Uterus (tissue), 3 donors: ENCODE measurements at regions not wholly inside any gene's neighbourhood (a gene's known extent, or its start where the extent isn't known, plus 50 kb on each side); places are given as distances from the start of the nearest gene placed in this dataset.
"Not testable (repeated sequence)": the region's sequence is repeated elsewhere in the genome, so short reads cannot be mapped to it uniquely, and the experiment has no call there.

Source experiments
- DNase-seq, 2 donors: peaks; one replicate each; pipeline ENCODE4 v3.0.0-alpha.2; 2019 to 2020
- H3K27ac ChIP-seq, 2 donors: fragments of 200-600 bp; sonication (generic); 1 replicate in 1 of 2; 2 replicates in 1 of 2; pipeline ENCODE4 v1.5.1; 2016 to 2018
- H3K27me3 ChIP-seq, 2 donors: fragments of 200-600 bp; sonication (generic); one replicate each; pipeline ENCODE4 v1.5.1; 2018 to 2019; ENCODE audit warnings: control low read depth in 1 of 2
- H3K36me3 ChIP-seq, 2 donors: fragments of 200-600 bp; sonication (generic); one replicate each; pipeline ENCODE4 v1.5.1; 2019; ENCODE audit warnings: control low read depth in 1 of 2
- H3K4me1 ChIP-seq, 2 donors: fragments of 200-600 bp; sonication (generic); one replicate each; pipeline ENCODE4 v1.5.1; 2018 to 2019; ENCODE audit warnings: control low read depth in 1 of 2
- H3K4me3 ChIP-seq, 2 donors: fragments of 200-600 bp; sonication (generic); 1 replicate in 1 of 2; 2 replicates in 1 of 2; pipeline ENCODE4 v1.5.1; 2018 to 2019; ENCODE audit warnings: mild to moderate bottlenecking in 1 of 2
- H3K9me3 ChIP-seq, 2 donors: fragments of 200-600 bp; sonication (generic); one replicate each; pipeline ENCODE4 v1.5.1; 2019; ENCODE audit warnings: control low read depth in 1 of 2
- POLR2A ChIP-seq, 2 donors: fragments of 450-650 bp; IDR thresholded peaks; one replicate each; pipeline ENCODE4 v1.6.1; 2016; ENCODE audit warnings: antibody characterized with exemption in 2 of 2, mild to moderate bottlenecking in 1 of 2, moderate library complexity in 1 of 2
- intact Hi-C: fragments of 100-400 bp; cut with DNase I; formaldehyde crosslinking; loops from one replicate; pipeline ENCODE4 v1.15.1; 2023; ENCODE audit warnings: low total_unique reads
- TF ChIP-seq, protein P1 (sequence below), 4 experiments: fragments of 200-600 bp in 2 of 4; fragments of 450-650 bp in 2 of 4; sonication (generic) in 2 of 4; IDR thresholded peaks; one replicate each; pipeline ENCODE4 v1.5.1; 2016 to 2019; ENCODE audit warnings: antibody characterized with exemption in 4 of 4, mild to moderate bottlenecking in 2 of 4, moderate library complexity in 1 of 4
- donor health status: DM: yes; HTN: yes; CAD: no.

DNA sequence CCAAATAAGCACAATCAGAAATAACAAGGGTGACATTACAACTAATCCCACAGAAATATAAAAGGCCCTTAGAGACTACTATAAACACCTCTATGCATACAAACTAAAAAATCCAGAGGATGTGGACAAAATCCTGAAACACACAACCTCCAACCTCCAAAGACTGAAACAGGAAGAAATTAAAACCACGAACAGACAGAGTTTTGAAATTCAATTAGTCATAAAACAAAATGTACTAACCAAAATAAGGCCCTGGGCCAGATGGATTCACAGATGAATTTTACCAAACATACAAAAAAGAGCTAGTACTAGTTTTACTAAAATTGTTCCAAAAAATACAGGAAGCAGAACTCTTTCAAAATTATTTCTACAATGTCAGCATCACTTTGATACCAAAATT lies 1043.6 kb downstream of the DIPK2A start:
- no peak overlapping the region for H3K4me3 ChIP-seq
- H3K9me3 ChIP-seq: no peaks in the 10 kb centered on the region
- intact Hi-C loops: no loop called here
- no peaks in the 10 kb centered on the region for H3K4me1 ChIP-seq
- no peak for DNase-seq
- TF ChIP-seq, protein P1, sequence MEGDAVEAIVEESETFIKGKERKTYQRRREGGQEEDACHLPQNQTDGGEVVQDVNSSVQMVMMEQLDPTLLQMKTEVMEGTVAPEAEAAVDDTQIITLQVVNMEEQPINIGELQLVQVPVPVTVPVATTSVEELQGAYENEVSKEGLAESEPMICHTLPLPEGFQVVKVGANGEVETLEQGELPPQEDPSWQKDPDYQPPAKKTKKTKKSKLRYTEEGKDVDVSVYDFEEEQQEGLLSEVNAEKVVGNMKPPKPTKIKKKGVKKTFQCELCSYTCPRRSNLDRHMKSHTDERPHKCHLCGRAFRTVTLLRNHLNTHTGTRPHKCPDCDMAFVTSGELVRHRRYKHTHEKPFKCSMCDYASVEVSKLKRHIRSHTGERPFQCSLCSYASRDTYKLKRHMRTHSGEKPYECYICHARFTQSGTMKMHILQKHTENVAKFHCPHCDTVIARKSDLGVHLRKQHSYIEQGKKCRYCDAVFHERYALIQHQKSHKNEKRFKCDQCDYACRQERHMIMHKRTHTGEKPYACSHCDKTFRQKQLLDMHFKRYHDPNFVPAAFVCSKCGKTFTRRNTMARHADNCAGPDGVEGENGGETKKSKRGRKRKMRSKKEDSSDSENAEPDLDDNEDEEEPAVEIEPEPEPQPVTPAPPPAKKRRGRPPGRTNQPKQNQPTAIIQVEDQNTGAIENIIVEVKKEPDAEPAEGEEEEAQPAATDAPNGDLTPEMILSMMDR (IDR thresholded peaks at IDR 0.05): no peak
- TF ChIP-seq POLR2A (IDR thresholded peaks at IDR 0.05): no peak
- H3K36me3 ChIP-seq: no peaks in the 10 kb centered on the region
- H3K27ac ChIP-seq: no peak overlapping the region
- H3K27me3 ChIP-seq: no peaks in the 10 kb centered on the region

DNA sequence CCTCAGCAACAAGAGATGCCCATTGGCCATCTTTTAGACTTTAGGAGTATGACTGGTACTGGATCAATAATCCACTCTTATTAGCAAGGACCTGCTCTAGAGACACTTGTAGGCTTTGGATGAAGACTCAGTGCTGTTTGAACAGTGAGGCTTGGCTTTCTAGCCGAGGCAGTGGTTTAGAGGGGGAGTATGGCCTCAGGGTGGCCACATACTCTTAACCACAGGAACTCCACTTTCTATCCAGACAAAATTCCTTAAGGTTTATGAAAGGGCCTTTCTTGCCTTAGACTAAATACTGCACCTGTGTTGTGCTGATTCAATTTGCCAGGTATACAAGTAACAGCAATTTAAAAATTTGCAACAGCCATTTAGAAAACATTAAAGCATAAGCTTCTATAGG lies 1046.3 kb downstream of the DIPK2A start:
- Histone ChIP-seq H3K9me3 (no peaks in the 10 kb centered on the region), H3K27me3 (no peaks in the 10 kb centered on the region), H3K4me3 (no peak overlapping the region), H3K36me3 (no peaks in the 10 kb centered on the region), H3K27ac (no peak overlapping the region), H3K4me1 (no peaks in the 10 kb centered on the region)
- TF ChIP-seq POLR2A (IDR thresholded peaks at IDR 0.05): no peak
- TF ChIP-seq, protein P1 (IDR thresholded peaks at IDR 0.05): no peak
- DNase-seq: no peak
- intact Hi-C loops: no loop called here

DNA sequence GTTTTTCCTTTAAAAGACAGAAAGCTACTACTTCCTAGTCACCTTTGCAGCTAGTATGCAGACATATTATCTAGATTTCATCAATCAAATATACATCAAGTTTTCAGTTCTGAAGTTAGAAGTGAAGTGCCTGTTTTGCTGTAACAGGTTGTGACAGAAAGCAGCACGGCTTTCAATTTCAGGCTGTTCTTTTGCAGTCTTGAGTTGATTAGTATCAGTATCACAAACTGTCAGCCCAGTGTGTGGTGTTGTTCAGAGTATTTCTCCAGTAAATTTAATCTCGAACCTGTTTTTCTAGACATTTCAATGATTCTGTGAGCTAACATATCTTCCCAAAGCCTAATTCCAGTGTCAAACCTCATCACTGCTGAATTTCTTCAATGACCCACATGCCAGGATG lies 1050.8 kb downstream of the DIPK2A start:
- H3K4me3 ChIP-seq: no peak overlapping the region
- TF ChIP-seq, protein P1 (IDR thresholded peaks at IDR 0.05): no peak
- TF ChIP-seq POLR2A (IDR thresholded peaks at IDR 0.05): no peak
- intact Hi-C loops: no loop called here
- no peaks in the 10 kb centered on the region for H3K36me3 ChIP-seq
- no peak overlapping the region for H3K27ac ChIP-seq
- no peaks in the 10 kb centered on the region for H3K4me1 ChIP-seq
- no peaks in the 10 kb centered on the region for H3K9me3 ChIP-seq
- no peaks in the 10 kb centered on the region for H3K27me3 ChIP-seq
- DNase-seq: no peak

DNA sequence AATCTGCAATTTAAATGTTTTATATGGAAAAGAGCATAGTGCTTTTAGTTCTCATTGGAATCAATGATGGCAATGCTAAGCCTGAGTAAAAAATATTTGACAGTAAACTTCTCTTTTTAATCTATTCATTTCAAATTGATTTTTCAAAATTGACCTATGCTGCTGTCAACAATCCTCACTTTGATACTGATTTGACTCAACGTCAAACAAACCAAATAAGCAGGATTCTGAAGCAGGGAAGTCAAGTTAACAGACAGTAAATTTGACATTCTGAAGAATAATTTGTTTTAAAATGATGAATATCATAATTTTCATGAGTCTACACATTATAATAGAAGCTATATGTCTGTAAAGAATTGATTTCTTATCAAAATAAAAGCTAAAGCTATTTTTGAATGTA lies 1053.1 kb downstream of the DIPK2A start:
- DNase-seq: no peak
- intact Hi-C loops: no loop called here

DNA sequence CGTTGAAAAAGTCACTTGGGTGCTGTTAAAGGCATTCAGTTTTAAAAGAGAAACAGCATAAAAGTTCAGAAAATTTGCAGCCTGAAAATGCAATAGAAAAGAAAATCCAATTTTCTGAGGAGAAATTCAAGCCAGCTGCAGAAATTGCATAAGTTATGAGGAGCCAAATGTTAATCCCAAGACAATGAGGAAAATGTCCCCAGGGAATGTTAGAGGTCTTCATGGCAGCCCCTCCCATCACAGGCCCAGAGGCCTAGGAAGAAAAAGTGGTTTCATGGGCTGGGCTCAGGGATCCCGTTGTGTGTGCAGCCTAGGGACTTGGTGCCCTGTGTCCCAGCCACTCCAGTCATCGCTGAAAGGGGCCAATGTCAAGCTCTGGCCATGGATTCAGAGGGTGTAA lies 1055.6 kb downstream of the DIPK2A start:
- H3K4me1 ChIP-seq, H3K36me3 ChIP-seq, intact Hi-C loops, DNase-seq, H3K9me3 ChIP-seq, H3K27me3 ChIP-seq, H3K4me3 ChIP-seq, H3K27ac ChIP-seq: not testable (repeated sequence)

More for the DNA sequence above, 1053.1 kb downstream of the DIPK2A start:
- TF ChIP-seq POLR2A (IDR thresholded peaks at IDR 0.05): no peak
- TF ChIP-seq, protein P1 (IDR thresholded peaks at IDR 0.05): no peak
- Histone ChIP-seq H3K4me1 (no peaks in the 10 kb centered on the region), H3K36me3 (no peaks in the 10 kb centered on the region), H3K27me3 (no peaks in the 10 kb centered on the region), H3K9me3 (no peaks in the 10 kb centered on the region), H3K4me3 (no peak overlapping the region), H3K27ac (no peak overlapping the region)

DNA sequence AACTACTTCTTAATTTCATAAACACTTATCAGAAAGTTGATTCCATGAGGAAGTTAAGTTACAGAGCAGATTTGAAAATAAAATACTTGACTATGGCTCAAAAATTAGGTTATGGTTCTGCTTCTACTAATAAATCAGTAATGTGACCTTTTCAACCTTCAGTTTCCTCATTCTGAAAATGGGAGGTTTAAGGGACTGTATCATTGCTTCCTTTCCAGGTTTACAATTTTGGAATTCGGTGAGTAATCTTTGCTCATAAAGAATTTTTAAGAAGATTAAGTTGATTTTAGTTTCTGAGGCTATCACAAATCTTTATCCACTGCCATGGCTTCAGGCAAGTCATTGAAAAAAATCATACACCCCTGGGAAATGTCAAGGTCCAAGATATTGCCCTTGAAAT lies 1061.2 kb downstream of the DIPK2A start:
- no peaks in the 10 kb centered on the region for H3K4me1 ChIP-seq
- no peaks in the 10 kb centered on the region for H3K27me3 ChIP-seq
- intact Hi-C loops: no loop called here
- H3K4me3 ChIP-seq: no peak overlapping the region
- TF ChIP-seq, protein P1 (IDR thresholded peaks at IDR 0.05): no peak
- no peak for TF ChIP-seq POLR2A (IDR thresholded peaks at IDR 0.05)
- no peak overlapping the region for H3K27ac ChIP-seq
- no peaks in the 10 kb centered on the region for H3K36me3 ChIP-seq
- H3K9me3 ChIP-seq: no peaks in the 10 kb centered on the region
- no peak for DNase-seq
